GM23338 (cell line): ENCODE measurements at regions not wholly inside any gene's neighbourhood (a gene's known extent, or its start where the extent isn't known, plus 50 kb on each side); places are given as distances from the start of the nearest gene placed in this dataset.

Experiments
- ATAC-seq: fragments of 200-7000 bp; cut with Tn5 transposase; 3 replicates; pipeline ENCODE4 v1.9.1; 2020
- DNase-seq: peaks from one replicate; pipeline ENCODE4 v3.0.0-alpha.2; 2015; ENCODE audit warnings: low spot score
- H2AFZ ChIP-seq: fragments of 200-600 bp; sonication (generic); 2 replicates; pipeline ENCODE4 v1.8.0; 2016; ENCODE audit warnings: antibody characterized with exemption, mild to moderate bottlenecking, moderate library complexity
- H3F3A ChIP-seq: fragments of 200-600 bp; sonication (generic); replicated peaks from 2 replicates; pipeline ENCODE4 v1.8.0; 2017; ENCODE audit warnings: antibody characterized with exemption, mixed run types, low read depth
- H3K27ac ChIP-seq: fragments of 200-600 bp; sonication (generic); 2 replicates; pipeline ENCODE4 v1.6.1; 2016; ENCODE audit warnings: low read depth
- H3K27me3 ChIP-seq: fragments of 200-600 bp; sonication (generic); 2 replicates; pipeline ENCODE4 v1.8.0; 2016; ENCODE audit warnings: mild to moderate bottlenecking, mixed run types, moderate library complexity; ENCODE audit not compliant: insufficient read depth
- H3K36me3 ChIP-seq: fragments of 200-600 bp; sonication (generic); 2 replicates; pipeline ENCODE4 v1.8.0; 2016; ENCODE audit warnings: mild to moderate bottlenecking; ENCODE audit not compliant: insufficient read depth
- H3K4me1 ChIP-seq: fragments of 200-600 bp; sonication (generic); 2 replicates; pipeline ENCODE4 v1.8.0; 2016; ENCODE audit warnings: mild to moderate bottlenecking, moderate library complexity; ENCODE audit not compliant: insufficient read depth
- H3K4me2 ChIP-seq: fragments of 200-600 bp; sonication (generic); 2 replicates; pipeline ENCODE4 v1.7.1; 2017; ENCODE audit warnings: mixed run types
- H3K4me3 ChIP-seq: fragments of 200-600 bp; sonication (generic); 2 replicates; pipeline ENCODE4 v1.6.1; 2016; ENCODE audit warnings: mixed run types
- H3K79me2 ChIP-seq: fragments of 200-600 bp; sonication (generic); replicated peaks from 2 replicates; pipeline ENCODE4 v1.8.0; 2017; ENCODE audit warnings: mild to moderate bottlenecking; ENCODE audit not compliant: insufficient read depth
- H3K9me2 ChIP-seq: fragments of 200-600 bp; sonication (generic); 2 replicates; pipeline ENCODE4 v1.8.0; 2017; ENCODE audit not compliant: insufficient read depth
- H4K20me1 ChIP-seq: fragments of 200-600 bp; sonication (generic); replicated peaks from 2 replicates; pipeline ENCODE4 v1.8.0; 2017; ENCODE audit warnings: mild to moderate bottlenecking; ENCODE audit not compliant: insufficient read depth
- H3K27ac Mint-ChIP-seq: 2 replicates; pipeline ENCODE4 v1.8.0; 2020; ENCODE audit warnings: inconsistent platforms, mild to moderate bottlenecking, moderate library complexity, mixed read lengths
- H3K27me3 Mint-ChIP-seq: 3 replicates; pipeline ENCODE4 v1.8.0; 2022; ENCODE audit warnings: low read depth, mild to moderate bottlenecking, moderate library complexity, mixed read lengths, inconsistent platforms; ENCODE audit not compliant: insufficient read depth, poor library complexity
- H3K36me3 Mint-ChIP-seq: 3 replicates; pipeline ENCODE4 v1.8.0; 2021; ENCODE audit warnings: low read depth, mild to moderate bottlenecking, inconsistent platforms, moderate library complexity, mixed read lengths
- H3K4me1 Mint-ChIP-seq: 3 replicates; pipeline ENCODE4 v1.8.0; 2020; ENCODE audit warnings: mild to moderate bottlenecking, inconsistent platforms, mixed read lengths
- H3K4me3 Mint-ChIP-seq: 3 replicates; pipeline ENCODE4 v1.8.0; 2021; ENCODE audit warnings: moderate library complexity, mild to moderate bottlenecking, inconsistent platforms, mixed read lengths
- H3K9me3 Mint-ChIP-seq: 3 replicates; pipeline ENCODE4 v1.8.0; 2020; ENCODE audit warnings: moderate library complexity, mild to moderate bottlenecking, inconsistent platforms, mixed read lengths
- CREB1 ChIP-seq: fragments of 250-450 bp; sonication (Bioruptor Pico); IDR thresholded peaks from 2 replicates; pipeline ENCODE4 v1.5.0; 2020; ENCODE audit warnings: low read depth, mild to moderate bottlenecking, moderate library complexity
- CTCF ChIP-seq, 2 experiments: fragments of 200-600 bp in 1 of 2; sonication (generic) in 1 of 2; conservative IDR thresholded peaks; 2 replicates each; pipeline versions ENCODE4 v1.5.1 to v1.6.1; 2016 to 2017; ENCODE audit warnings: antibody characterized with exemption in 2 of 2, low read depth in 2 of 2, mild to moderate bottlenecking in 2 of 2, moderate library complexity in 1 of 2
- ETS1 ChIP-seq: IDR thresholded peaks from 2 replicates; pipeline ENCODE4 v1.6.1; 2016; ENCODE audit warnings: antibody characterized with exemption
- EZH2 ChIP-seq: fragments of 200-600 bp; sonication (generic); IDR thresholded peaks from one replicate; pipeline ENCODE4 v1.8.0; 2017; ENCODE audit warnings: antibody characterized with exemption, mild to moderate bottlenecking, low read depth; ENCODE audit not compliant: unreplicated experiment
- EZH2phosphoT487 ChIP-seq: fragments of 200-600 bp; sonication (generic); IDR thresholded peaks from one replicate; pipeline ENCODE4 v1.8.1; 2018; ENCODE audit warnings: antibody characterized with exemption; ENCODE audit not compliant: unreplicated experiment
- JUNB ChIP-seq: IDR thresholded peaks from one replicate; pipeline ENCODE4 v1.6.1; 2016; ENCODE audit warnings: antibody characterized with exemption; ENCODE audit not compliant: unreplicated experiment
- NANOG ChIP-seq: IDR thresholded peaks from 2 replicates; pipeline ENCODE4 v1.6.1; 2016; ENCODE audit warnings: antibody characterized with exemption, borderline replicate concordance
- POLR2AphosphoS5 ChIP-seq: IDR thresholded peaks from 2 replicates; pipeline ENCODE4 v1.6.1; 2016; ENCODE audit warnings: antibody characterized with exemption, low read depth
- REST ChIP-seq: IDR thresholded peaks from one replicate; pipeline ENCODE4 v1.6.1; 2018; ENCODE audit warnings: antibody characterized with exemption; ENCODE audit not compliant: unreplicated experiment
- STAT1 ChIP-seq: IDR thresholded peaks from one replicate; pipeline ENCODE4 v1.6.1; 2016; ENCODE audit warnings: antibody characterized with exemption; ENCODE audit not compliant: unreplicated experiment
- ZNF114 ChIP-seq: fragments of 250-450 bp; sonication (Bioruptor Pico); IDR thresholded peaks from 2 replicates; pipeline ENCODE4 v1.5.0; 2020; ENCODE audit warnings: mild to moderate bottlenecking, moderate library complexity
- ZNF331 ChIP-seq: fragments of 250-450 bp; sonication (Bioruptor Pico); IDR thresholded peaks from 2 replicates; pipeline ENCODE4 v1.5.0; 2020; ENCODE audit warnings: low read depth, mild to moderate bottlenecking, moderate library complexity
- ZNF462 ChIP-seq: fragments of 250-450 bp; sonication (Bioruptor Pico); IDR thresholded peaks from 2 replicates; pipeline ENCODE4 v1.5.0; 2020; ENCODE audit warnings: mild to moderate bottlenecking, moderate library complexity

- Histone ChIP-seq H3K4me1 (no peaks in the 10 kb centered on the region), H3K4me3 (no peak overlapping the region), H3K27me3 (no peaks in the 10 kb centered on the region), H3K4me2 (no peak overlapping the region), H2AFZ (no peak overlapping the region), H4K20me1 (no peaks in the 10 kb centered on the region), H3F3A (no peaks in the 10 kb centered on the region), H3K9me2 (no peaks in the 10 kb centered on the region), H3K36me3 (no peaks in the 10 kb centered on the region), H3K79me2 (no peaks in the 10 kb centered on the region), H3K27ac (no peak overlapping the region)
- no peaks in the 10 kb centered on the region for H3K27me3 Mint-ChIP-seq
- no peak for DNase-seq
- no peak for ATAC-seq
- H3K27ac Mint-ChIP-seq: no peak overlapping the region
- TF ChIP-seq ZNF331: no peak
- no peak for TF ChIP-seq ETS1
- TF ChIP-seq NANOG: no peak
- no peak for TF ChIP-seq EZH2
- TF ChIP-seq EZH2phosphoT487: no peak
- no peak for TF ChIP-seq CREB1 (CRISPR knock-in tag)
- no peak for TF ChIP-seq POLR2AphosphoS5
- TF ChIP-seq ZNF114 (CRISPR knock-in tag): no peak
- no peak for TF ChIP-seq STAT1
- TF ChIP-seq CTCF (conservative IDR thresholded peaks at IDR 0.05; ENCODE audit: low read depth in 2 of 2): no peak
- TF ChIP-seq ZNF462 (CRISPR knock-in tag): no peak
- no peak for TF ChIP-seq JUNB
- TF ChIP-seq REST: no peak
- H3K36me3 Mint-ChIP-seq: no peaks in the 10 kb centered on the region
- no peak overlapping the region for H3K4me3 Mint-ChIP-seq
- no peaks in the 10 kb centered on the region for H3K9me3 Mint-ChIP-seq
- no peaks in the 10 kb centered on the region for H3K4me1 Mint-ChIP-seq
These were observed 122.9 kb downstream of the DMAC1 start for GRCh38 chr9:7676609-7677156.
